ENCODE measurements at regions not wholly inside any gene's neighbourhood (a gene's known extent, or its start where the extent isn't known, plus 50 kb on each side); places are given as distances from the start of the nearest gene placed in this dataset.

DNA sequence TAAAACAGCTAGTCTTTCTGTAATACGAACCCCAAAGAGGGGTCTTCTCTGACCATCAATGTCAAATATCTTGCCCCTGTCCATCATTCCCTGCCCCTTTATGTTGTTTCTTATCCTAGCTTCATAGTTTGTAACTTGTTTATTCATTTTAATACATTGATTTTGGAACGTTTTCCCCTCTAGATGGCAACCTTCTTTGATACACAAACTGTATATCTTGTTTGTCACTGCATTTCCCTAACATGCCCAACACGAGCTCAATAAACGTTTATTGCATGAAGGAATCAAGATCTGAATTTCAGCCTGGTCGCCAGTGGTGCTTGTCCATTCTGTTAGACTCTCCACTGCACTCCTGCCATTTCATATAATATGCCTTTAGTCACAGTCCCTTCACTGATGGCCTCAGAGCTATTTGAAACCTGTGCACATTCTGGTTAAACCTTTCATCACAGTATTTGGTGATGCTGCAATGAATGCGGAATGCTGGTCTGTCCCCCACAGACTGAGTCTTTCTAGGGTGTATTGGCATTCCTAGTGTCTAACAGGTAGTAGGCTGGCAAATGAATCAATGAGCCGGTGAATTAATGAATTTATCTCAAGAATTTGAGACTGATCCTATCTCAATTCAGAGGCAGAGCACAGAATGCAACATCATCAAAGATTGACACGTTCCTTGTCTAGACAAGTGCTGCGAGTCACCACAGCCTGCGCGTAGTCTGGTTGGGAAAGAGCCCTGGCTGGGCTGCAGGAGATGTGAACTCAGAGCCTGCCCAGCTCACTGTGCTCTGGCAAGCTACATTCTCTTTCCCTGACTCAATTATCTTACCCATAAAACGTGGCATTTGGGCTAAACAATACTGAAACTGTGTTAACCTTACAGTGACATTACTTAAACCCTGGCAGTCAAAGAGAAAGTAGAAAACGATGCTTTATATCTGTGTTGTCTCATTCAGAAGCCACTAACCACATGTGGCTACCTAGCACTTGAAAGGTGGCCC is 55.2 kb upstream of the FRMD4A start (continued):
- TF ChIP-seq SIN3A (IDR thresholded peaks at IDR 0.05; ENCODE audit: borderline replicate concordance, low read depth, low read length) (no peak), ELF1 (IDR thresholded peaks at IDR 0.05) (no peak), NRF1 (IDR thresholded peaks at IDR 0.05; ENCODE audit: low read depth, low read length) (no peak), EZH2phosphoT487 (IDR thresholded peaks at IDR 0.05; ENCODE audit: borderline replicate concordance, low read depth) (no peak), MEF2A (IDR thresholded peaks at IDR 0.05; ENCODE audit: borderline replicate concordance, low read depth) (no peak), FOXJ3 (CRISPR knock-in tag; IDR thresholded peaks at IDR 0.05) (no peak), RXRA (IDR thresholded peaks at IDR 0.05; ENCODE audit: borderline replicate concordance, low read depth) (no peak), RAD21 (IDR thresholded peaks at IDR 0.05; ENCODE audit: low read length) (peak; percentile 38)
- TF ChIP-seq, protein P1, sequence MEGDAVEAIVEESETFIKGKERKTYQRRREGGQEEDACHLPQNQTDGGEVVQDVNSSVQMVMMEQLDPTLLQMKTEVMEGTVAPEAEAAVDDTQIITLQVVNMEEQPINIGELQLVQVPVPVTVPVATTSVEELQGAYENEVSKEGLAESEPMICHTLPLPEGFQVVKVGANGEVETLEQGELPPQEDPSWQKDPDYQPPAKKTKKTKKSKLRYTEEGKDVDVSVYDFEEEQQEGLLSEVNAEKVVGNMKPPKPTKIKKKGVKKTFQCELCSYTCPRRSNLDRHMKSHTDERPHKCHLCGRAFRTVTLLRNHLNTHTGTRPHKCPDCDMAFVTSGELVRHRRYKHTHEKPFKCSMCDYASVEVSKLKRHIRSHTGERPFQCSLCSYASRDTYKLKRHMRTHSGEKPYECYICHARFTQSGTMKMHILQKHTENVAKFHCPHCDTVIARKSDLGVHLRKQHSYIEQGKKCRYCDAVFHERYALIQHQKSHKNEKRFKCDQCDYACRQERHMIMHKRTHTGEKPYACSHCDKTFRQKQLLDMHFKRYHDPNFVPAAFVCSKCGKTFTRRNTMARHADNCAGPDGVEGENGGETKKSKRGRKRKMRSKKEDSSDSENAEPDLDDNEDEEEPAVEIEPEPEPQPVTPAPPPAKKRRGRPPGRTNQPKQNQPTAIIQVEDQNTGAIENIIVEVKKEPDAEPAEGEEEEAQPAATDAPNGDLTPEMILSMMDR (IDR thresholded peaks at IDR 0.05), result peak; percentile 36; the same call in 1 of the 2 replicates
- TF ChIP-seq, protein P2, sequence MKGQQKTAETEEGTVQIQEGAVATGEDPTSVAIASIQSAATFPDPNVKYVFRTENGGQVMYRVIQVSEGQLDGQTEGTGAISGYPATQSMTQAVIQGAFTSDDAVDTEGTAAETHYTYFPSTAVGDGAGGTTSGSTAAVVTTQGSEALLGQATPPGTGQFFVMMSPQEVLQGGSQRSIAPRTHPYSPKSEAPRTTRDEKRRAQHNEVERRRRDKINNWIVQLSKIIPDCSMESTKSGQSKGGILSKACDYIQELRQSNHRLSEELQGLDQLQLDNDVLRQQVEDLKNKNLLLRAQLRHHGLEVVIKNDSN (IDR thresholded peaks at IDR 0.05; ENCODE audit: borderline replicate concordance, low read depth), result no peak
- TF ChIP-seq, protein P3, sequence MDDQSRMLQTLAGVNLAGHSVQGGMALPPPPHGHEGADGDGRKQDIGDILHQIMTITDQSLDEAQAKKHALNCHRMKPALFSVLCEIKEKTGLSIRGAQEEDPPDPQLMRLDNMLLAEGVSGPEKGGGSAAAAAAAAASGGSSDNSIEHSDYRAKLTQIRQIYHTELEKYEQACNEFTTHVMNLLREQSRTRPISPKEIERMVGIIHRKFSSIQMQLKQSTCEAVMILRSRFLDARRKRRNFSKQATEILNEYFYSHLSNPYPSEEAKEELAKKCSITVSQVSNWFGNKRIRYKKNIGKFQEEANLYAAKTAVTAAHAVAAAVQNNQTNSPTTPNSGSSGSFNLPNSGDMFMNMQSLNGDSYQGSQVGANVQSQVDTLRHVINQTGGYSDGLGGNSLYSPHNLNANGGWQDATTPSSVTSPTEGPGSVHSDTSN (IDR thresholded peaks at IDR 0.05), result 0 out of 2 replicates have a peak, but pooled peaks have one; percentile 9
- TF ChIP-seq, protein P4, sequence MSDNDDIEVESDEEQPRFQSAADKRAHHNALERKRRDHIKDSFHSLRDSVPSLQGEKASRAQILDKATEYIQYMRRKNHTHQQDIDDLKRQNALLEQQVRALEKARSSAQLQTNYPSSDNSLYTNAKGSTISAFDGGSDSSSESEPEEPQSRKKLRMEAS (IDR thresholded peaks at IDR 0.05; ENCODE audit: low read depth), result no peak

DNA sequence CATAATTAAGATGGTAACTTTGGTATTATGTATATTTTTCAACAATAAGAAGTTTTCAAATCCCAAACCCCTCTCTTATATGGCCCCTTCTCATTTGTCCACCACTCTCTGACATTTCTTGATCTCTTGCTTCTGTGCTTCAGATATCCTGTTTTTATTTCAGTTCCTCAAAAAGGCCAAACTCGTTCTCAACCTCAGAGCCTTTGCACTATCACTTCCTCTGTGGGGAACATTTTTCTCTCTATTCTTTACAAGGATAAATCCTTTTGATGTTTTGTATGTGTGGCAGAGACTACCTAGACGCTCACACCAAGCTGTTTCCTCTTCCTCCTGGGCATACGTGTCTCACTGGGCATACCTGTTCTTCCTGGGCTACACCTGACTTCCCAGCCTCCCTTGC is 54.2 kb upstream of the FRMD4A start:
- Histone ChIP-seq H3K9me2 (no peaks in the 10 kb centered on the region), H3K79me2 (ENCODE audit: insufficient read depth) (no peaks in the 10 kb centered on the region), H3K36me3 (replicated peaks in 1 of 2; ENCODE audit: control insufficient read depth in 1 of 2, insufficient read depth in 2 of 2, low read length in 1 of 2) (no peaks in the 10 kb centered on the region), H3K27ac (ENCODE audit: low read depth in 2 of 2, low read length in 1 of 2) (no peak overlapping the region), H3K4me3 (ENCODE audit: low read depth in 2 of 2, low read length in 1 of 2) (no peak overlapping the region), H3K9me3 (no peaks in the 10 kb centered on the region), H3F3A (replicated peaks; ENCODE audit: insufficient read depth) (peaks cover 3% of the 10 kb centered on the region), H4K20me1 (ENCODE audit: insufficient read depth) (no peaks in the 10 kb centered on the region), H3K4me2 (no peak overlapping the region), H2AFZ (ENCODE audit: low read depth) (no peak overlapping the region), H3K9ac (no peak overlapping the region), H3K4me1 (ENCODE audit: control insufficient read depth in 1 of 2, insufficient read depth in 2 of 2, low read depth in 1 of 2, low read length in 1 of 2) (no peaks in the 10 kb centered on the region), H3K27me3 (ENCODE audit: insufficient read depth) (no peaks in the 10 kb centered on the region)
- DNase-seq, result no peak
- ChIA-PET CTCF (interaction anchor here (0.8 to 1.8 kb wide), 5 partner anchors 12 to 103 kb away, joined by 3 to 8 read pairs (median 6); no protein-coding TSS in a partner anchor), POLR2A (no interaction called here)
- WGBS (ENCODE audit: low lambda C conversion rate), result 26% methylated on average over 3 of the region's 3 CpGs
- TF ChIP-seq, protein P2 (IDR thresholded peaks at IDR 0.05; ENCODE audit: borderline replicate concordance, low read depth), result no peak
- no peak for TF ChIP-seq RAD21 (IDR thresholded peaks at IDR 0.05; ENCODE audit: low read length)
- TF ChIP-seq RXRA (IDR thresholded peaks at IDR 0.05; ENCODE audit: borderline replicate concordance, low read depth), result no peak
- no peak for TF ChIP-seq RFX5 (IDR thresholded peaks at IDR 0.05; ENCODE audit: low read length)

Measured in SK-N-SH (cell line).